ENCODE measurements at regions not wholly inside any gene's neighbourhood (a gene's known extent, or its start where the extent isn't known, plus 50 kb on each side); places are given as distances from the start of the nearest gene placed in this dataset.

- DNase-seq (ENCODE audit: low read depth, low spot score), result no peak
- TF ChIP-seq CTCF (IDR thresholded peaks at IDR 0.05; ENCODE audit: low read depth, low read length), result no peak
- in situ Hi-C loops (cut with HindIII; ENCODE audit: low sequenced_read_pairs), result no loop called here
- no peak overlapping the region for H3K4me3 ChIP-seq (ENCODE audit: low read depth, low read length)
These were observed 308.2 kb upstream of the DCN start for GRCh38 chr12:91490667-91491311.

GRCh38 chr12:91483471-91483985 lies 300.9 kb upstream of the DCN start:
- TF ChIP-seq CTCF (IDR thresholded peaks at IDR 0.05; ENCODE audit: low read depth, low read length), result no peak
- DNase-seq (ENCODE audit: low read depth, low spot score), result peak; percentile 59

GRCh38 chr12:91482231-91482630 lies 299.6 kb upstream of the DCN start:
- no peak for DNase-seq (ENCODE audit: low read depth, low spot score)
- no peak for TF ChIP-seq CTCF (IDR thresholded peaks at IDR 0.05; ENCODE audit: low read depth, low read length)
- H3K4me3 ChIP-seq (ENCODE audit: low read depth, low read length), result no peak overlapping the region
- in situ Hi-C loops (cut with HindIII; ENCODE audit: low sequenced_read_pairs), result no loop called here

More at GRCh38 chr12:91483471-91483985, 300.9 kb upstream of the DCN start:
- in situ Hi-C loops (cut with HindIII; ENCODE audit: low sequenced_read_pairs), result no loop called here
- H3K4me3 ChIP-seq (ENCODE audit: low read depth, low read length), result no peak overlapping the region

GRCh38 chr12:91478500-91478899 lies 295.9 kb upstream of the DCN start:
- no peak for DNase-seq (ENCODE audit: low read depth, low spot score)
- H3K4me3 ChIP-seq (ENCODE audit: low read depth, low read length), result no peak overlapping the region
- no peak for TF ChIP-seq CTCF (IDR thresholded peaks at IDR 0.05; ENCODE audit: low read depth, low read length)
- in situ Hi-C loops (cut with HindIII; ENCODE audit: low sequenced_read_pairs), result no loop called here

GRCh38 chr12:91467686-91468085 lies 285.1 kb upstream of the DCN start:
- H3K4me3 ChIP-seq (ENCODE audit: low read depth, low read length), result no peak overlapping the region
- DNase-seq (ENCODE audit: low read depth, low spot score), result no peak
- no peak for TF ChIP-seq CTCF (IDR thresholded peaks at IDR 0.05; ENCODE audit: low read depth, low read length)
- in situ Hi-C loops (cut with HindIII; ENCODE audit: low sequenced_read_pairs), result no loop called here

- no peak for TF ChIP-seq CTCF (IDR thresholded peaks at IDR 0.05; ENCODE audit: low read depth, low read length)
- in situ Hi-C loops (cut with HindIII; ENCODE audit: low sequenced_read_pairs), result no loop called here
- DNase-seq (ENCODE audit: low read depth, low spot score), result no peak
- H3K4me3 ChIP-seq (ENCODE audit: low read depth, low read length), result no peak overlapping the region
These were observed 278.4 kb upstream of the DCN start for GRCh38 chr12:91461061-91461460.
